ENCODE measurements at regions not wholly inside any gene's neighbourhood (a gene's known extent, or its start where the extent isn't known, plus 50 kb on each side); places are given as distances from the start of the nearest gene placed in this dataset.

- TF ChIP-seq, protein P1, sequence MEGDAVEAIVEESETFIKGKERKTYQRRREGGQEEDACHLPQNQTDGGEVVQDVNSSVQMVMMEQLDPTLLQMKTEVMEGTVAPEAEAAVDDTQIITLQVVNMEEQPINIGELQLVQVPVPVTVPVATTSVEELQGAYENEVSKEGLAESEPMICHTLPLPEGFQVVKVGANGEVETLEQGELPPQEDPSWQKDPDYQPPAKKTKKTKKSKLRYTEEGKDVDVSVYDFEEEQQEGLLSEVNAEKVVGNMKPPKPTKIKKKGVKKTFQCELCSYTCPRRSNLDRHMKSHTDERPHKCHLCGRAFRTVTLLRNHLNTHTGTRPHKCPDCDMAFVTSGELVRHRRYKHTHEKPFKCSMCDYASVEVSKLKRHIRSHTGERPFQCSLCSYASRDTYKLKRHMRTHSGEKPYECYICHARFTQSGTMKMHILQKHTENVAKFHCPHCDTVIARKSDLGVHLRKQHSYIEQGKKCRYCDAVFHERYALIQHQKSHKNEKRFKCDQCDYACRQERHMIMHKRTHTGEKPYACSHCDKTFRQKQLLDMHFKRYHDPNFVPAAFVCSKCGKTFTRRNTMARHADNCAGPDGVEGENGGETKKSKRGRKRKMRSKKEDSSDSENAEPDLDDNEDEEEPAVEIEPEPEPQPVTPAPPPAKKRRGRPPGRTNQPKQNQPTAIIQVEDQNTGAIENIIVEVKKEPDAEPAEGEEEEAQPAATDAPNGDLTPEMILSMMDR (IDR thresholded peaks at IDR 0.05) = no peak
- TF ChIP-seq POLR2AphosphoS5 (IDR thresholded peaks at IDR 0.05) (no peak), EP300 (IDR thresholded peaks at IDR 0.05) (no peak), POLR2A (IDR thresholded peaks at IDR 0.05) (no peak)
Measured at GRCh38 chr1:239761509-239761908, 330.2 kb upstream of the FMN2 start.
